Keratinocyte (primary cell): ENCODE measurements at regions not wholly inside any gene's neighbourhood (a gene's known extent, or its start where the extent isn't known, plus 50 kb on each side); places are given as distances from the start of the nearest gene placed in this dataset.

Experiments used
- CTCF ChIP-seq, 3 experiments: IDR thresholded peaks in 1 of 3; conservative IDR thresholded peaks in 1 of 3; optimal IDR thresholded peaks in 1 of 3; 2 replicates in 2 of 3; 3 replicates in 1 of 3; pipeline versions ENCODE3 to v1.5.1; 2011; ENCODE audit warnings: low read length in 3 of 3, mild to moderate bottlenecking in 3 of 3, moderate library complexity in 2 of 3, control low read depth in 1 of 3, inconsistent platforms in 1 of 3; ENCODE audit not compliant: insufficient read depth in 2 of 3; ENCODE audit errors: extremely low read depth in 1 of 3
- EZH2 ChIP-seq: IDR thresholded peaks from one replicate; pipeline ENCODE4 v1.6.1; 2012; ENCODE audit warnings: inconsistent platforms, mild to moderate bottlenecking, low read length, moderate library complexity

DNA sequence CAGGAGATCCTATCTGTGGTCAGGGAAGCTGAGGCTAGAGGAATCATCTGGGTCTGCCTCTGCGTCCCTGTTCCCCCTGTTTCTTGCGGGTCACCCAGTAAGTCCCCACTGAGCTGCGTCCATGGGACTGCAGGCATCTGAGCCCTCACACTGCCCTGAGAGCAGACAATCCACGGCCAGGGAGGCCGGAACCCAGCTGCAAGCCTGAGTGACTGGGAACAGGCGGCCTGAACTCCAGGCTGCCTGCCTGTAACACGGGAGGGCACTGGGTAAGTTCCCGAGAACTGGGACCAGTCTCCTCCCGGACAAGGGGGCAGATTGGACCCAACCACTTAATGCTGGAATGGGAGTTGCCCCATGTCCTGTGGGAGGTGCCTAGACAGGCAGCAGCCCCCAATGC lies 727.4 kb downstream of the BRD1 start:
- no peak for TF ChIP-seq CTCF (optimal IDR thresholded peaks at IDR 0.05 in 1 of 3, IDR thresholded peaks at IDR 0.05 in 1 of 3, conservative IDR thresholded peaks at IDR 0.05 in 1 of 3; ENCODE audit: extremely low read depth in 1 of 3, insufficient read depth in 2 of 3, low read length in 3 of 3)
- TF ChIP-seq EZH2 = no peak
